ENCODE measurements at regions not wholly inside any gene's neighbourhood (a gene's known extent, or its start where the extent isn't known, plus 50 kb on each side); places are given as distances from the start of the nearest gene placed in this dataset.
"Not testable (repeated sequence)": the region's sequence is repeated elsewhere in the genome, so short reads cannot be mapped to it uniquely, and the experiment has no call there.

DNA sequence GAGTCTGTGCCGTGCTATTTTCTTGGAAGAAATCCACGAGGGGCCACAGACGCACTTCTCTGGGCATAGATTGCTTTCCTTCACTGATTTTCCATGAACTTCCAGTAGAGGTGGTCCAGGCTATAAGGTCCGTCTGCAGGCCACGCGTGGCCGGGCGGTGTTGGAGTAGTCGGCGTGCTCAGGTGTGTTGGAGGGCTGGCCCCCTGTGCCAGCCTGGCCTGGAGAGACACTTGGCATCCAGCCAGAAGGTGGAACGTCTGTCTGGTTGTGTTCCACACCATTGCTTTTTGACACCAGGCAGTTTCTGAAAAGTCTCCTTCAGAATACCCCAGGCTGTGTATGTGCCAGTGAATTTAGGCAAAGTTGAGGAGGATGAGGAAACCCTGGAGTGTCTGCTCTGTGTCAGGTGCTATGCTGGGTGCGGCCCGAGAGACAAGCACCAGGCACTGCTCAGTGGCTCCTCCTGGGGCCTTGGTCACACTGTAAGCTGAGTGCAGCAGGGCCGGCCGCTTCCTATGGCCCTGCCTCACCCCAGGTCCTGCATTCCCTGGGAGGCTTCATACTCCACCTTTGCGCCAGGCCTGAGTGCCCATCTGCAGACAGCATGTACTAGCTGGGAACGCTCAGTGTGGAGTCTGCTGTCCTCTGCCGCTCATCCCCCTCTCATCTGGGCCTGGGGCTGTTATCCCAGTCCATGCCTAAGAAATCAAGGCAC lies 52.1 kb upstream of the TAMM41 start:
- Mint-ChIP-seq H3K4me1 (no peaks in the 10 kb centered on the region), H3K9me3 (no peaks in the 10 kb centered on the region), H3K36me3 (ENCODE audit: low read depth) (no peaks in the 10 kb centered on the region), H3K27me3 (ENCODE audit: insufficient read depth) (peaks cover 21% of the 10 kb centered on the region), H3K27ac (no peak overlapping the region), H3K4me3 (no peak overlapping the region)
- no peak overlapping the region for H3K27ac ChIP-seq (ENCODE audit: low read depth, low read length)
- no peaks in the 10 kb centered on the region for H3K36me3 ChIP-seq (ENCODE audit: control insufficient read depth, insufficient read depth, low read length)
- DNase-seq: no peak
- H3K4me1 ChIP-seq (ENCODE audit: control insufficient read depth, insufficient read depth, low read length): no peaks in the 10 kb centered on the region
- no peaks in the 10 kb centered on the region for H3K27me3 ChIP-seq (ENCODE audit: control insufficient read depth, insufficient read depth, low read length, poor library complexity, severe bottlenecking)
- no peak overlapping the region for H3K9ac ChIP-seq (ENCODE audit: extremely low read depth, low read length, poor library complexity, severe bottlenecking)
- TF ChIP-seq, protein P1, sequence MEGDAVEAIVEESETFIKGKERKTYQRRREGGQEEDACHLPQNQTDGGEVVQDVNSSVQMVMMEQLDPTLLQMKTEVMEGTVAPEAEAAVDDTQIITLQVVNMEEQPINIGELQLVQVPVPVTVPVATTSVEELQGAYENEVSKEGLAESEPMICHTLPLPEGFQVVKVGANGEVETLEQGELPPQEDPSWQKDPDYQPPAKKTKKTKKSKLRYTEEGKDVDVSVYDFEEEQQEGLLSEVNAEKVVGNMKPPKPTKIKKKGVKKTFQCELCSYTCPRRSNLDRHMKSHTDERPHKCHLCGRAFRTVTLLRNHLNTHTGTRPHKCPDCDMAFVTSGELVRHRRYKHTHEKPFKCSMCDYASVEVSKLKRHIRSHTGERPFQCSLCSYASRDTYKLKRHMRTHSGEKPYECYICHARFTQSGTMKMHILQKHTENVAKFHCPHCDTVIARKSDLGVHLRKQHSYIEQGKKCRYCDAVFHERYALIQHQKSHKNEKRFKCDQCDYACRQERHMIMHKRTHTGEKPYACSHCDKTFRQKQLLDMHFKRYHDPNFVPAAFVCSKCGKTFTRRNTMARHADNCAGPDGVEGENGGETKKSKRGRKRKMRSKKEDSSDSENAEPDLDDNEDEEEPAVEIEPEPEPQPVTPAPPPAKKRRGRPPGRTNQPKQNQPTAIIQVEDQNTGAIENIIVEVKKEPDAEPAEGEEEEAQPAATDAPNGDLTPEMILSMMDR (conservative IDR thresholded peaks at IDR 0.05): no peak
- no peak overlapping the region for H3K4me3 ChIP-seq (ENCODE audit: low read length)
- no peaks in the 10 kb centered on the region for H3K9me3 ChIP-seq (ENCODE audit: control insufficient read depth, low read length)
- 85 to 86% methylated on average over 10 to 18 of the region's 18 CpGs for WGBS, 2 experiments (ENCODE audit: insufficient coverage in 1 of 2, insufficient read length in 1 of 2)

DNA sequence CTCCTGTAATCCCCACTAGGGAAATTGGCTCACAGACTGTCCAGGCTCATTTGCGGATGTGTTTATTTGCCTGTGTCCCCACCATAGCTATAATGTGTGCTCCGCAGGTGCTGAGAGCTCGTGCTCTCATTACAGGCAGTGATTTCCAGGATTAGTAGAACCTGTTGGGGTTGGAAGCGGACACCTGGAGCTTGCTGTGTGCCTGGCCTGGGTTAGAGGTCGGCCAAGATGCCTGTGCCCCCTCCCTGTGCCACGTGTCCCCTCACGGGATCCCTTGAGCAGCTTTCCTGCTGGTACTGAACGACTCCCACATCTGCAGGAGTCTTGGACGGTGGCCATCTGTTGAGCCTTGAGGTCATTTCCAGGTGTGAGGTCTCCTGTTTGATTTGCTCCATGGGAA lies 52.7 kb upstream of the TAMM41 start:
- H3K4me3 Mint-ChIP-seq; H3K27me3 ChIP-seq (ENCODE audit: control insufficient read depth, insufficient read depth, low read length, poor library complexity, severe bottlenecking); H3K9me3 ChIP-seq (ENCODE audit: control insufficient read depth, low read length); H3K36me3 Mint-ChIP-seq (ENCODE audit: low read depth); H3K4me1 ChIP-seq (ENCODE audit: control insufficient read depth, insufficient read depth, low read length); H3K36me3 ChIP-seq (ENCODE audit: control insufficient read depth, insufficient read depth, low read length); H3K27ac ChIP-seq (ENCODE audit: low read depth, low read length); H3K4me3 ChIP-seq (ENCODE audit: low read length); DNase-seq; H3K27ac Mint-ChIP-seq; H3K4me1 Mint-ChIP-seq; H3K9me3 Mint-ChIP-seq; H3K9ac ChIP-seq (ENCODE audit: extremely low read depth, low read length, poor library complexity, severe bottlenecking): not testable (repeated sequence)
- peaks cover 15% of the 10 kb centered on the region for H3K27me3 Mint-ChIP-seq (ENCODE audit: insufficient read depth)
- 88 to 92% methylated on average over 2 to 9 of the region's 9 CpGs for WGBS, 2 experiments (ENCODE audit: insufficient coverage in 1 of 2, insufficient read length in 1 of 2)

GRCh38 chr3:11899826-11900225 lies 53.1 kb upstream of the TAMM41 start:
- Mint-ChIP-seq H3K36me3 (ENCODE audit: low read depth) (no peaks in the 10 kb centered on the region), H3K4me1 (no peaks in the 10 kb centered on the region)
- 87 to 93% methylated on average over 4 to 12 of the region's 12 CpGs for WGBS, 2 experiments (ENCODE audit: insufficient coverage in 1 of 2, insufficient read length in 1 of 2)

More at GRCh38 chr3:11899826-11900225, 53.1 kb upstream of the TAMM41 start:
- Histone ChIP-seq H3K4me1 (ENCODE audit: control insufficient read depth, insufficient read depth, low read length) (no peaks in the 10 kb centered on the region), H3K9ac (ENCODE audit: extremely low read depth, low read length, poor library complexity, severe bottlenecking) (no peak overlapping the region), H3K9me3 (ENCODE audit: control insufficient read depth, low read length) (no peaks in the 10 kb centered on the region), H3K36me3 (ENCODE audit: control insufficient read depth, insufficient read depth, low read length) (no peaks in the 10 kb centered on the region), H3K27me3 (ENCODE audit: control insufficient read depth, insufficient read depth, low read length, poor library complexity, severe bottlenecking) (no peaks in the 10 kb centered on the region), H3K27ac (ENCODE audit: low read depth, low read length) (no peak overlapping the region), H3K4me3 (ENCODE audit: low read length) (no peak overlapping the region)
- Mint-ChIP-seq H3K4me3 (no peak overlapping the region), H3K9me3 (no peaks in the 10 kb centered on the region), H3K27ac (no peak overlapping the region), H3K27me3 (ENCODE audit: insufficient read depth) (peaks cover 11% of the 10 kb centered on the region)
- DNase-seq: no peak
- TF ChIP-seq, protein P1 (conservative IDR thresholded peaks at IDR 0.05): no peak
